ENCODE measurements at regions not wholly inside any gene's neighbourhood (a gene's known extent, or its start where the extent isn't known, plus 50 kb on each side); places are given as distances from the start of the nearest gene placed in this dataset.
"Not testable (repeated sequence)": the region's sequence is repeated elsewhere in the genome, so short reads cannot be mapped to it uniquely, and the experiment has no call there.

GRCh38 chr1:81738875-81739274 lies 61.9 kb upstream of the ADGRL2 start:
- no peak for DNase-seq

GRCh38 chr1:81733480-81733879 lies 67.3 kb upstream of the ADGRL2 start:
- no peak for DNase-seq

GRCh38 chr1:81731989-81732388 lies 68.7 kb upstream of the ADGRL2 start:
- no peak for DNase-seq

GRCh38 chr1:81730881-81731280 lies 69.9 kb upstream of the ADGRL2 start:
- no peak for DNase-seq

GRCh38 chr1:81730299-81730698 lies 70.4 kb upstream of the ADGRL2 start:
- not testable (repeated sequence) for DNase-seq

- no peak for DNase-seq
These were observed 70.9 kb upstream of the ADGRL2 start for GRCh38 chr1:81729818-81730217.

GRCh38 chr1:81729239-81729638 lies 71.5 kb upstream of the ADGRL2 start:
- no peak for DNase-seq

GRCh38 chr1:81725823-81726222 lies 74.9 kb upstream of the ADGRL2 start:
- no peak for DNase-seq

GRCh38 chr1:81722631-81723328 lies 78.0 kb upstream of the ADGRL2 start:
- DNase-seq, result not testable (repeated sequence)

- not testable (repeated sequence) for DNase-seq
These were observed 80.5 kb upstream of the ADGRL2 start for GRCh38 chr1:81720256-81720655.

GRCh38 chr1:81717230-81717629 lies 83.5 kb upstream of the ADGRL2 start:
- DNase-seq, result no peak

- no peak for DNase-seq
These were observed 85.3 kb upstream of the ADGRL2 start for GRCh38 chr1:81715391-81715790.

GRCh38 chr1:81714636-81715035 lies 86.1 kb upstream of the ADGRL2 start:
- no peak for DNase-seq

GRCh38 chr1:81712425-81712824 lies 88.3 kb upstream of the ADGRL2 start:
- DNase-seq, result no peak

- no peak for DNase-seq
These were observed 89.9 kb upstream of the ADGRL2 start for GRCh38 chr1:81710857-81711256.

- no peak for DNase-seq
These were observed 92.5 kb upstream of the ADGRL2 start for GRCh38 chr1:81708250-81708649.

- DNase-seq, result no peak
These were observed 93.9 kb upstream of the ADGRL2 start for GRCh38 chr1:81706650-81707435.

GRCh38 chr1:81703756-81704463 lies 96.8 kb upstream of the ADGRL2 start:
- DNase-seq, result no peak

GRCh38 chr1:81703391-81703755 lies 97.4 kb upstream of the ADGRL2 start:
- DNase-seq, result no peak

GRCh38 chr1:81702903-81703302 lies 97.8 kb upstream of the ADGRL2 start:
- no peak for DNase-seq

GRCh38 chr1:81702079-81702715 lies 98.5 kb upstream of the ADGRL2 start:
- DNase-seq, result no peak

- no peak for DNase-seq
These were observed 99.8 kb upstream of the ADGRL2 start for GRCh38 chr1:81700728-81701470.

GRCh38 chr1:81699234-81699633 lies 101.5 kb upstream of the ADGRL2 start:
- no peak for DNase-seq
